Panc1 (cell line): ENCODE measurements at regions not wholly inside any gene's neighbourhood (a gene's known extent, or its start where the extent isn't known, plus 50 kb on each side); places are given as distances from the start of the nearest gene placed in this dataset.

ENCODE experiments used
- ATAC-seq: fragments of 200-7000 bp; cut with Tn5 transposase; 2 replicates; pipeline ENCODE4 v1.9.1; 2020; ENCODE audit warnings: mild to moderate bottlenecking, moderate library complexity
- BruUV-seq: library from RNA; stranded (reverse); fragments of 400-500 nt; replicated peaks from 2 replicates; lab custom pipeline; 2021; lab: Mats Ljungman, UMichigan
- CTCF ChIA-PET: fragments of 300-600 bp; sonication (Branson Sonifier 250); formaldehyde crosslinking; loops from one replicate; lab custom pipeline; 2022; ENCODE audit warnings: antibody characterized with exemption; lab: Charles Lee
- POLR2A ChIA-PET: fragments of 300-600 bp; sonication (Branson Sonifier 250); formaldehyde crosslinking; loops from one replicate; lab custom pipeline; 2022; ENCODE audit warnings: antibody characterized with exemption; lab: Charles Lee
- DNase-seq: peaks from one replicate; pipeline ENCODE4 v3.0.0-alpha.2; 2010; ENCODE audit warnings: low read depth, low spot score
- H3K27ac ChIP-seq: 2 replicates; pipeline ENCODE4 v1.5.1; 2011; ENCODE audit warnings: mild to moderate bottlenecking, low read length, inconsistent platforms
- H3K27me3 ChIP-seq: fragments of 200-500 bp; sonication (Bioruptor generic); 2 replicates; pipeline ENCODE4 v1.6.0; 2014; ENCODE audit warnings: low read length, inconsistent platforms; ENCODE audit not compliant: control insufficient read depth, insufficient read depth
- H3K36me3 ChIP-seq: fragments of 200-500 bp; sonication (Bioruptor generic); 2 replicates; pipeline ENCODE4 v1.5.1; 2014; ENCODE audit warnings: inconsistent platforms, mild to moderate bottlenecking, low read length, moderate library complexity; ENCODE audit not compliant: control insufficient read depth, insufficient read depth
- H3K4me1 ChIP-seq: 2 replicates; pipeline ENCODE4 v1.5.1; 2011; ENCODE audit warnings: inconsistent platforms, mild to moderate bottlenecking, low read length, moderate library complexity; ENCODE audit not compliant: control insufficient read depth, insufficient read depth
- H3K4me3 ChIP-seq, 2 experiments: 2 replicates each; pipeline ENCODE4 v1.5.1; 2011 to 2012; ENCODE audit warnings: low read depth in 2 of 2, low read length in 2 of 2, mild to moderate bottlenecking in 2 of 2, inconsistent platforms in 1 of 2, moderate library complexity in 1 of 2
- H3K9me3 ChIP-seq: fragments of 200-500 bp; sonication (Bioruptor generic); 2 replicates; pipeline ENCODE4 v1.5.1; 2014; ENCODE audit warnings: low read depth, mild to moderate bottlenecking, inconsistent platforms, low read length, moderate library complexity; ENCODE audit not compliant: control insufficient read depth, insufficient read depth
- POLR2AphosphoS5 ChIP-seq: IDR thresholded peaks from 2 replicates; pipeline ENCODE4 v1.6.1; 2012; ENCODE audit warnings: mild to moderate bottlenecking, low read depth, low read length, moderate library complexity
- SIN3A ChIP-seq: IDR thresholded peaks from 2 replicates; pipeline ENCODE4 v1.6.1; 2012; ENCODE audit warnings: low read depth, mild to moderate bottlenecking, low read length, moderate library complexity, borderline replicate concordance; ENCODE audit not compliant: insufficient read depth
- TCF7L2 ChIP-seq: IDR thresholded peaks from 2 replicates; pipeline ENCODE4 v1.6.1; 2011; ENCODE audit warnings: mild to moderate bottlenecking, low read depth, low read length, inconsistent platforms
- in situ Hi-C: cut with HindIII; loops from 2 replicates; pipeline ENCODE4 v1.10.0; 2016; ENCODE audit warnings: low sequenced_read_pairs, low pct_unique_long_range_greater_than_20kb
- intact Hi-C: fragments of 100-400 bp; cut with micrococcal nuclease; formaldehyde crosslinking; loops from one replicate; pipeline ENCODE4 v1.10.0; 2022; ENCODE audit not compliant: unreplicated experiment
- TF ChIP-seq, protein P1 (sequence below): fragments of 450-650 bp; IDR thresholded peaks from 2 replicates; pipeline ENCODE4 v1.5.1; 2017; ENCODE audit warnings: mild to moderate bottlenecking
- TF ChIP-seq, protein P2 (sequence below), 2 experiments: IDR thresholded peaks; 2 replicates each; pipeline ENCODE4 v1.6.1; 2011 to 2012; ENCODE audit warnings: low read depth in 2 of 2, control low read depth in 1 of 2, low read length in 1 of 2, mild to moderate bottlenecking in 1 of 2, moderate library complexity in 1 of 2; ENCODE audit not compliant: insufficient read depth in 1 of 2

- TF ChIP-seq POLR2AphosphoS5 (no peak), TCF7L2 (no peak), SIN3A (no peak)
- TF ChIP-seq, protein P1, sequence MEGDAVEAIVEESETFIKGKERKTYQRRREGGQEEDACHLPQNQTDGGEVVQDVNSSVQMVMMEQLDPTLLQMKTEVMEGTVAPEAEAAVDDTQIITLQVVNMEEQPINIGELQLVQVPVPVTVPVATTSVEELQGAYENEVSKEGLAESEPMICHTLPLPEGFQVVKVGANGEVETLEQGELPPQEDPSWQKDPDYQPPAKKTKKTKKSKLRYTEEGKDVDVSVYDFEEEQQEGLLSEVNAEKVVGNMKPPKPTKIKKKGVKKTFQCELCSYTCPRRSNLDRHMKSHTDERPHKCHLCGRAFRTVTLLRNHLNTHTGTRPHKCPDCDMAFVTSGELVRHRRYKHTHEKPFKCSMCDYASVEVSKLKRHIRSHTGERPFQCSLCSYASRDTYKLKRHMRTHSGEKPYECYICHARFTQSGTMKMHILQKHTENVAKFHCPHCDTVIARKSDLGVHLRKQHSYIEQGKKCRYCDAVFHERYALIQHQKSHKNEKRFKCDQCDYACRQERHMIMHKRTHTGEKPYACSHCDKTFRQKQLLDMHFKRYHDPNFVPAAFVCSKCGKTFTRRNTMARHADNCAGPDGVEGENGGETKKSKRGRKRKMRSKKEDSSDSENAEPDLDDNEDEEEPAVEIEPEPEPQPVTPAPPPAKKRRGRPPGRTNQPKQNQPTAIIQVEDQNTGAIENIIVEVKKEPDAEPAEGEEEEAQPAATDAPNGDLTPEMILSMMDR, result no peak
- TF ChIP-seq, protein P2, sequence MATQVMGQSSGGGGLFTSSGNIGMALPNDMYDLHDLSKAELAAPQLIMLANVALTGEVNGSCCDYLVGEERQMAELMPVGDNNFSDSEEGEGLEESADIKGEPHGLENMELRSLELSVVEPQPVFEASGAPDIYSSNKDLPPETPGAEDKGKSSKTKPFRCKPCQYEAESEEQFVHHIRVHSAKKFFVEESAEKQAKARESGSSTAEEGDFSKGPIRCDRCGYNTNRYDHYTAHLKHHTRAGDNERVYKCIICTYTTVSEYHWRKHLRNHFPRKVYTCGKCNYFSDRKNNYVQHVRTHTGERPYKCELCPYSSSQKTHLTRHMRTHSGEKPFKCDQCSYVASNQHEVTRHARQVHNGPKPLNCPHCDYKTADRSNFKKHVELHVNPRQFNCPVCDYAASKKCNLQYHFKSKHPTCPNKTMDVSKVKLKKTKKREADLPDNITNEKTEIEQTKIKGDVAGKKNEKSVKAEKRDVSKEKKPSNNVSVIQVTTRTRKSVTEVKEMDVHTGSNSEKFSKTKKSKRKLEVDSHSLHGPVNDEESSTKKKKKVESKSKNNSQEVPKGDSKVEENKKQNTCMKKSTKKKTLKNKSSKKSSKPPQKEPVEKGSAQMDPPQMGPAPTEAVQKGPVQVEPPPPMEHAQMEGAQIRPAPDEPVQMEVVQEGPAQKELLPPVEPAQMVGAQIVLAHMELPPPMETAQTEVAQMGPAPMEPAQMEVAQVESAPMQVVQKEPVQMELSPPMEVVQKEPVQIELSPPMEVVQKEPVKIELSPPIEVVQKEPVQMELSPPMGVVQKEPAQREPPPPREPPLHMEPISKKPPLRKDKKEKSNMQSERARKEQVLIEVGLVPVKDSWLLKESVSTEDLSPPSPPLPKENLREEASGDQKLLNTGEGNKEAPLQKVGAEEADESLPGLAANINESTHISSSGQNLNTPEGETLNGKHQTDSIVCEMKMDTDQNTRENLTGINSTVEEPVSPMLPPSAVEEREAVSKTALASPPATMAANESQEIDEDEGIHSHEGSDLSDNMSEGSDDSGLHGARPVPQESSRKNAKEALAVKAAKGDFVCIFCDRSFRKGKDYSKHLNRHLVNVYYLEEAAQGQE (IDR thresholded peaks at IDR 0.05; ENCODE audit: insufficient read depth in 1 of 2, low read depth in 2 of 2, low read length in 1 of 2), result no peak
- peaks cover 9% of the 10 kb centered on the region for H3K4me1 ChIP-seq
- CTCF ChIA-PET, result no interaction called here
- no peak overlapping the region for H3K27ac ChIP-seq
- intact Hi-C loops, result no loop called here
- H3K36me3 ChIP-seq, result no peaks in the 10 kb centered on the region
- no peak for DNase-seq
- in situ Hi-C loops, result no loop called here
- no peak for ATAC-seq
- POLR2A ChIA-PET, result no interaction called here
- H3K27me3 ChIP-seq, result no peaks in the 10 kb centered on the region
- H3K9me3 ChIP-seq, result no peaks in the 10 kb centered on the region
- BruUV-seq, result no TSS peak
- H3K4me3 ChIP-seq, result no peak overlapping the region
Observed at GRCh38 chr7:17229228-17229627, 69.2 kb upstream of the AHR start.

GRCh38 chr7:17230099-17230807 is 68.2 kb upstream of the AHR start:
- Histone ChIP-seq H3K4me1 (peaks cover 19% of the 10 kb centered on the region), H3K9me3 (no peaks in the 10 kb centered on the region), H3K27ac (no peak overlapping the region), H3K36me3 (no peaks in the 10 kb centered on the region), H3K4me3 (no peak overlapping the region), H3K27me3 (no peaks in the 10 kb centered on the region)
- no TSS peak for BruUV-seq
- in situ Hi-C loops, result no loop called here
- no peak for ATAC-seq
- ChIA-PET CTCF (no interaction called here), POLR2A (interaction anchor here (0.7 kb wide), 1 partner anchor 409 kb away, joined by 3 read pairs; no protein-coding TSS in a partner anchor)
- TF ChIP-seq SIN3A (no peak), POLR2AphosphoS5 (no peak), TCF7L2 (no peak)
- TF ChIP-seq, protein P2 (IDR thresholded peaks at IDR 0.05; ENCODE audit: insufficient read depth in 1 of 2, low read depth in 2 of 2, low read length in 1 of 2), result no peak
- TF ChIP-seq, protein P1, result no peak
- DNase-seq, result no peak
- intact Hi-C loops, result no loop called here
